Vagina (tissue), 2 donors: ENCODE measurements at regions not wholly inside any gene's neighbourhood (a gene's known extent, or its start where the extent isn't known, plus 50 kb on each side); places are given as distances from the start of the nearest gene placed in this dataset.
"Not testable (repeated sequence)": the region's sequence is repeated elsewhere in the genome, so short reads cannot be mapped to it uniquely, and the experiment has no call there.

Experiments used
- DNase-seq, 2 donors: peaks; one replicate each; pipeline ENCODE4 v3.0.0-alpha.2; 2017; ENCODE audit errors: extremely low spot score in 2 of 2
- H3K27ac ChIP-seq: fragments of 200-600 bp; sonication (generic); one replicate; pipeline ENCODE4 v1.5.1; 2019
- H3K27me3 ChIP-seq: fragments of 200-600 bp; sonication (generic); one replicate; pipeline ENCODE4 v1.5.1; 2019
- H3K36me3 ChIP-seq, 2 donors: fragments of 200-600 bp; sonication (generic); one replicate each; pipeline ENCODE4 v1.5.1; 2017 to 2019
- H3K4me1 ChIP-seq: fragments of 200-600 bp; sonication (generic); one replicate; pipeline ENCODE4 v1.5.1; 2019
- H3K4me3 ChIP-seq, 2 donors: fragments of 200-600 bp; sonication (generic); 1 replicate in 1 of 2; 2 replicates in 1 of 2; pipeline ENCODE4 v1.5.1; 2016 to 2019
- H3K9me3 ChIP-seq: fragments of 200-600 bp; sonication (generic); one replicate; pipeline ENCODE4 v1.5.1; 2019
- POLR2A ChIP-seq, 2 donors: fragments of 450-650 bp; IDR thresholded peaks; one replicate each; pipeline ENCODE4 v1.6.1; 2017; ENCODE audit warnings: antibody characterized with exemption in 2 of 2, mild to moderate bottlenecking in 2 of 2, moderate library complexity in 2 of 2
- POLR2AphosphoS5 ChIP-seq, 2 donors: sonication (generic); formaldehyde crosslinking; IDR thresholded peaks; one replicate each; pipeline ENCODE4 v1.9.0; 2017; ENCODE audit warnings: antibody characterized with exemption in 2 of 2, mild to moderate bottlenecking in 2 of 2, low read depth in 1 of 2; ENCODE audit not compliant: insufficient read depth in 1 of 2
- intact Hi-C: fragments of 100-400 bp; cut with DNase I; formaldehyde crosslinking; loops from one replicate; pipeline ENCODE4 v1.15.1; 2023
- TF ChIP-seq, protein P1 (sequence below), 3 experiments: fragments of 450-650 bp in 2 of 3; fragments of 200-600 bp in 1 of 3; sonication (generic) in 1 of 3; IDR thresholded peaks; one replicate each; pipeline ENCODE4 v1.5.1; 2017 to 2019; ENCODE audit warnings: antibody characterized with exemption in 3 of 3, mild to moderate bottlenecking in 2 of 3, moderate library complexity in 2 of 3

DNA sequence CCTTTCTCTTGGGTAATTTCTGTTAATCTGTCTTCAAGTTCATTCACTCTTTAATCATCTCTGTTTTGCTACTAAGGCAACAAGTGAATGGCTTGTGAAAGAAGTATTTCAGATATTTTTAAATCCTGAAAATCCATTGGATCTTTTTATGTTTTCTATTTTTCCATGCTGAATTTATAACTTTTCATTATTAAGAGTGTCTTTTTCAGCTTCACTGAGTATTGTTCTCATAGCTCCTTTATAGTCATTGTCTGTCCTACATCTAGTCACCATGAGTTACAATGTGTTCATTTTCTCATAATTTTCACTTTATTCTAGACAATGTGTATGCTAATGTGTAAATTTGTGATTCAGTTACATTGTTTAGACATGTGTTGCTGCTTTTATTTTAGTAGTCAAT lies 556.4 kb downstream of the TUSC1 start:
- no peaks in the 10 kb centered on the region for H3K36me3 ChIP-seq

DNA sequence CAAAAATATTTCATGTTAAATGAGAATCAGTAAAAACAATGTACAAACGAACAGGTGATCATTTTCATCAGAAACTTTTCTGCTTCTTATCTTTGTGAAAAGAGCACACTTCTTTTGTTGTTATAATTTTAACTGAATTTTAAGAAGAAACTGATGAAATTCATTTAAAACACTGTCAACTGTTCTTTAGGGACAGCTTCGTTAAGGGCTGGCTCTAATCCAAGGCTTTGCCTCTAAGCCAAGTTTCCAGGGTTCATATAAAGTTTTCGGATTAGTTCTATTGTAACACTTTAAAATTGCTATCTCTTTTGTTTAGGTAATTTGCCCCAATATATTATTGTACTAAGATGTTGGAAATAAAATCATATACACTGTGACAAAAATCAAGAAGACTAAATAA lies 559.2 kb downstream of the TUSC1 start:
- no peak overlapping the region for H3K4me3 ChIP-seq
- TF ChIP-seq POLR2A (IDR thresholded peaks at IDR 0.05) (no peak), POLR2AphosphoS5 (IDR thresholded peaks at IDR 0.05; ENCODE audit: insufficient read depth in 1 of 2, low read depth in 1 of 2) (no peak)
- TF ChIP-seq, protein P1, sequence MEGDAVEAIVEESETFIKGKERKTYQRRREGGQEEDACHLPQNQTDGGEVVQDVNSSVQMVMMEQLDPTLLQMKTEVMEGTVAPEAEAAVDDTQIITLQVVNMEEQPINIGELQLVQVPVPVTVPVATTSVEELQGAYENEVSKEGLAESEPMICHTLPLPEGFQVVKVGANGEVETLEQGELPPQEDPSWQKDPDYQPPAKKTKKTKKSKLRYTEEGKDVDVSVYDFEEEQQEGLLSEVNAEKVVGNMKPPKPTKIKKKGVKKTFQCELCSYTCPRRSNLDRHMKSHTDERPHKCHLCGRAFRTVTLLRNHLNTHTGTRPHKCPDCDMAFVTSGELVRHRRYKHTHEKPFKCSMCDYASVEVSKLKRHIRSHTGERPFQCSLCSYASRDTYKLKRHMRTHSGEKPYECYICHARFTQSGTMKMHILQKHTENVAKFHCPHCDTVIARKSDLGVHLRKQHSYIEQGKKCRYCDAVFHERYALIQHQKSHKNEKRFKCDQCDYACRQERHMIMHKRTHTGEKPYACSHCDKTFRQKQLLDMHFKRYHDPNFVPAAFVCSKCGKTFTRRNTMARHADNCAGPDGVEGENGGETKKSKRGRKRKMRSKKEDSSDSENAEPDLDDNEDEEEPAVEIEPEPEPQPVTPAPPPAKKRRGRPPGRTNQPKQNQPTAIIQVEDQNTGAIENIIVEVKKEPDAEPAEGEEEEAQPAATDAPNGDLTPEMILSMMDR (IDR thresholded peaks at IDR 0.05) = no peak
- no peak for DNase-seq
- H3K4me1 ChIP-seq = no peaks in the 10 kb centered on the region
- no peaks in the 10 kb centered on the region for H3K27me3 ChIP-seq
- intact Hi-C loops = no loop called here
- H3K36me3 ChIP-seq = no peaks in the 10 kb centered on the region
- no peak overlapping the region for H3K27ac ChIP-seq
- no peaks in the 10 kb centered on the region for H3K9me3 ChIP-seq

More for the DNA sequence above, 556.4 kb downstream of the TUSC1 start:
- Histone ChIP-seq H3K27me3 (no peaks in the 10 kb centered on the region), H3K4me1 (no peaks in the 10 kb centered on the region), H3K4me3 (no peak overlapping the region), H3K27ac (no peak overlapping the region), H3K9me3 (no peaks in the 10 kb centered on the region)
- TF ChIP-seq POLR2AphosphoS5 (IDR thresholded peaks at IDR 0.05; ENCODE audit: insufficient read depth in 1 of 2, low read depth in 1 of 2) (no peak), POLR2A (IDR thresholded peaks at IDR 0.05) (no peak)
- TF ChIP-seq, protein P1 (IDR thresholded peaks at IDR 0.05) = no peak
- DNase-seq = no peak
- intact Hi-C loops = no loop called here

DNA sequence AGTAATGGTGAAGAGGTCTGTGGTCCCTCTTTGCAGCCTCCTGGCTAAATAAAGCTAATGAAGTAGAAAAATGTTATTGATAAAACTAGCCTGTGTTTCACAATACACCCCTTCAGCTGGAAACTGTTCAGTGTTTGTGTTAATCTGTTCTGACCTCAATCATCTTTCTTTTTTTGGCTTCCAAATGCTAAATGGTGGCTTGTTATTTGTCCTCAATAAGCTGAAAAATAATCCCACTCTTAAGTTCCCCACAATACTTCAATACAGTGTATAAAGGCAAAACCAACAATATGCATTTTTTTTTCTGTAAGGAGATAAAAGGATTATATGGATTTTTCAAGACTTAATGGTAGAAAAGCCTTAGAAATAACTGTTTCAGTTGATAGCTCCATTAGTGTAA lies 560.5 kb downstream of the TUSC1 start:
- DNase-seq = no peak
- intact Hi-C loops = no loop called here
- H3K27ac ChIP-seq = no peak overlapping the region
- TF ChIP-seq, protein P1 (IDR thresholded peaks at IDR 0.05) = no peak
- TF ChIP-seq POLR2A (IDR thresholded peaks at IDR 0.05) = no peak
- no peak for TF ChIP-seq POLR2AphosphoS5 (IDR thresholded peaks at IDR 0.05; ENCODE audit: insufficient read depth in 1 of 2, low read depth in 1 of 2)
- no peaks in the 10 kb centered on the region for H3K4me1 ChIP-seq
- H3K4me3 ChIP-seq = no peak overlapping the region
- H3K36me3 ChIP-seq = no peaks in the 10 kb centered on the region
- H3K27me3 ChIP-seq = no peaks in the 10 kb centered on the region
- H3K9me3 ChIP-seq = no peaks in the 10 kb centered on the region

DNA sequence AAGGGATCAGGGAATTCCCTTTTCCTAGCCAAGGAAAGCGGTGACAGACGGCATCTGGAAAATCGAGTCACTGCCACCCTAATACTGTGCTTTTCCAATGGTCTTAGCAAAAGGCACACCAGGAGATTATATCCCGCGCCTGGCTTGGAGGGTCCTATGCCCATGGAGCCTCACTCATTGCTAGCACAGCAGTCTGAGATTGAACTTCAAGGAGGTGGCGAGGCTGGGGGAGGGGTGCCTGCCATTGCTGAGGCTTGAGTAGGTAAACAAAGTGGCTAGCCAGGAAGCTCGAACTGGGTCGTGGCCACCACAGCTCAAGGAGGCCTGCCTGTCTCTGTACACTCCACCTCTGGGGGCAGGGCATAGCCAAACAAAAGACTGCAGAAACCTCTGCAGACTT lies 556.5 kb upstream of the IZUMO3 start:
- H3K27me3 ChIP-seq, H3K4me3 ChIP-seq, H3K9me3 ChIP-seq, H3K4me1 ChIP-seq, H3K36me3 ChIP-seq, DNase-seq, intact Hi-C loops, H3K27ac ChIP-seq: not testable (repeated sequence)

DNA sequence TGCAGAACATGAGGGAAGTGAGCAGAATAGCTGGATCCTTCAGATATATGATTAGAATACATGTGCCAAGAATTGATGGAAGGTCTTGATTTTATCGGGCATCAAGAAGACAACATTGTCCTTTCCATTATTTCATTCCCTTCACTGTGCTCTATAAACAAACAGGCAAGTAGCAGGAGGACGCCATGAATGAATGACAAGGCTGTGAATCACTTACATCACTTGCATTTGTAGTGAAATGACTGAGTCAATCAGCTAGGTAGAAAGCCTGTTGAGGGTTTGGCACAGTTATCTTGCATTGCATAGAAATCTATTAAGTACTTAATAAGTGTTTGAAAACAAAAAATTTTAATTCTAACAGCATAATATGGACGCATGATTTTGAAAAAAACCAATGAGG lies 548.8 kb upstream of the IZUMO3 start:
- Histone ChIP-seq H3K9me3 (no peaks in the 10 kb centered on the region), H3K4me1 (no peaks in the 10 kb centered on the region), H3K27me3 (no peaks in the 10 kb centered on the region), H3K4me3 (no peak overlapping the region), H3K27ac (no peak overlapping the region), H3K36me3 (no peaks in the 10 kb centered on the region)
- intact Hi-C loops = no loop called here
- DNase-seq = no peak
- TF ChIP-seq POLR2AphosphoS5 (IDR thresholded peaks at IDR 0.05; ENCODE audit: insufficient read depth in 1 of 2, low read depth in 1 of 2) = no peak
- TF ChIP-seq, protein P1 (IDR thresholded peaks at IDR 0.05) = no peak
- TF ChIP-seq POLR2A (IDR thresholded peaks at IDR 0.05) = no peak

DNA sequence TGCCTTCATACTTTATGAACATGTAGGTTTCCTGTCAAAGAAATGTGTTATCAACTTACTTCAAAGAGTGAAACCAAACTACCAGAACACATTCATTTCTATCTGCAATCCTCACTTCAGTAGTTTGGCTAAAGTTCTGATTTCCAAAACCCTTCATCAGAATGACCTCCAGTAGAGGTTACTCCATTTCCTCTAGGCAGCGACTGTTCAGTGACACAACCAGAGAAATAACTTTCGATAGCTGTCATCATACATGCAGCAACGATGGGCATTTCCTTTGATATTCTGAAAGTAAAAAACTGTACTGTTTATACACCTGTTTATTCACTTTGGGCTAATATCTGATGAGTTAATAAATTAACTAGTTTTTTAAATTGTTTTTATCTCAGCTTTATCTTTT lies 532.5 kb upstream of the IZUMO3 start:
- H3K9me3 ChIP-seq = no peaks in the 10 kb centered on the region
- no peak overlapping the region for H3K4me3 ChIP-seq
- intact Hi-C loops = no loop called here
- no peaks in the 10 kb centered on the region for H3K36me3 ChIP-seq
- no peak for DNase-seq
- no peak for TF ChIP-seq POLR2A (IDR thresholded peaks at IDR 0.05)
- TF ChIP-seq POLR2AphosphoS5 (IDR thresholded peaks at IDR 0.05; ENCODE audit: insufficient read depth in 1 of 2, low read depth in 1 of 2) = no peak
- TF ChIP-seq, protein P1 (IDR thresholded peaks at IDR 0.05) = no peak
- no peaks in the 10 kb centered on the region for H3K27me3 ChIP-seq
- no peak overlapping the region for H3K27ac ChIP-seq
- no peaks in the 10 kb centered on the region for H3K4me1 ChIP-seq
